ENCODE measurements at regions not wholly inside any gene's neighbourhood (a gene's known extent, or its start where the extent isn't known, plus 50 kb on each side); places are given as distances from the start of the nearest gene placed in this dataset.

DNA sequence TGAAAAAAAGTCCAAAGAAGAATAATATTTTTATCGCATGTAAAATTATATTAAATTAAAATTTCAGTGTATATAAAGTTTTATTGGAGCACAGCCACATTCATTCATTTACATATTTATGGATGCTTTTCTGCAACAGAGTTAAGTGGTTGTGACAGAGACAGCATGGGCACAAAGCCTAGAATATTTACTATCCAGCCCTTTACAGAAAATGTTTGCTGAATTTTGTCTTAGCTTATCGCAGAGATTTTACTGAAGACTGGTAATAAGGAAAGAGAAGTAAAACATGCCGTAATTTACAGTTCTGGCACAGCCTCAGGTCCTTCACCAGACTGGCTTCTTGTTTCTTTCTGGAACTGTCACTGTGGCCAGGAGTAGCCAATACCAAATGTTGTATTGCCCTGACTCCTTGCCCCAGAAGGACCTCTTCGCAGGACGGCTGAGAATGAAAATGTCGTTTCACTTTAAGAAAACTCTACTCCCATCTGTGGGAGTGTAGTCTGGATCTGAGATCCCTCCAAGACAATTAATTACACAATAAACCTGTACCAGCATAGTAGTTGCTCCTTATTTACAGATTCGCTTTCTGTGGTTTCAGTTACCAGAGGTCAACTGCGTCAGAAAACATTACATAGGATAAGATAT, 94.9 kb upstream of the GOT2 start:
- TF ChIP-seq, protein P1, sequence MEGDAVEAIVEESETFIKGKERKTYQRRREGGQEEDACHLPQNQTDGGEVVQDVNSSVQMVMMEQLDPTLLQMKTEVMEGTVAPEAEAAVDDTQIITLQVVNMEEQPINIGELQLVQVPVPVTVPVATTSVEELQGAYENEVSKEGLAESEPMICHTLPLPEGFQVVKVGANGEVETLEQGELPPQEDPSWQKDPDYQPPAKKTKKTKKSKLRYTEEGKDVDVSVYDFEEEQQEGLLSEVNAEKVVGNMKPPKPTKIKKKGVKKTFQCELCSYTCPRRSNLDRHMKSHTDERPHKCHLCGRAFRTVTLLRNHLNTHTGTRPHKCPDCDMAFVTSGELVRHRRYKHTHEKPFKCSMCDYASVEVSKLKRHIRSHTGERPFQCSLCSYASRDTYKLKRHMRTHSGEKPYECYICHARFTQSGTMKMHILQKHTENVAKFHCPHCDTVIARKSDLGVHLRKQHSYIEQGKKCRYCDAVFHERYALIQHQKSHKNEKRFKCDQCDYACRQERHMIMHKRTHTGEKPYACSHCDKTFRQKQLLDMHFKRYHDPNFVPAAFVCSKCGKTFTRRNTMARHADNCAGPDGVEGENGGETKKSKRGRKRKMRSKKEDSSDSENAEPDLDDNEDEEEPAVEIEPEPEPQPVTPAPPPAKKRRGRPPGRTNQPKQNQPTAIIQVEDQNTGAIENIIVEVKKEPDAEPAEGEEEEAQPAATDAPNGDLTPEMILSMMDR (IDR thresholded peaks at IDR 0.05 in 4 of 5, conservative IDR thresholded peaks at IDR 0.05 in 1 of 5): no peak
- TF ChIP-seq POLR2A (IDR thresholded peaks at IDR 0.05): no peak
